ENCODE measurements at regions not wholly inside any gene's neighbourhood (a gene's known extent, or its start where the extent isn't known, plus 50 kb on each side); places are given as distances from the start of the nearest gene placed in this dataset.

DNA sequence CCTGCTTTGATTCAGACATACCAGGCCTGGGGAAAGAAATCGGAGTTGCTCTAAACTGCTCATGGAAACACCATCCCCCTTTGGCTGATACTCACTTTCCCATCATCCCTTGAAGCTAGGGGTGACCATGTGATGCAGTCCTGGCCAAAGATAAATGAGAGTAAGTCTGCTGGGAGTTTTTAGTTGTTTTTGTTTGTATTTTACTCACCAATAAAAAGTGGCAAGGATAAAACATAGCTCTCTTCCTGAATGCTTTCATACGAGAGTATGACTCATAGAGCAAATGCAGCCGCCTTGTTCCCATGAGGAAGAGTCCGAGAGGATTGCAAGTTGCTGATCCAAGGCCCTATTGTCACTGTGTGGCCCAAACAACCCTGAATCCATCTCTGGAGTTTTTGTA, 126.4 kb upstream of the TMEM132C start:
- DNase-seq (ENCODE audit: low spot score): no peak

- no peak for DNase-seq (ENCODE audit: low spot score)
Observed at GRCh38 chr12:128150961-128151360, 116.0 kb upstream of the TMEM132C start.

- no peak for DNase-seq (ENCODE audit: low spot score)
Observed at GRCh38 chr12:128155571-128155970, 111.4 kb upstream of the TMEM132C start.

DNA sequence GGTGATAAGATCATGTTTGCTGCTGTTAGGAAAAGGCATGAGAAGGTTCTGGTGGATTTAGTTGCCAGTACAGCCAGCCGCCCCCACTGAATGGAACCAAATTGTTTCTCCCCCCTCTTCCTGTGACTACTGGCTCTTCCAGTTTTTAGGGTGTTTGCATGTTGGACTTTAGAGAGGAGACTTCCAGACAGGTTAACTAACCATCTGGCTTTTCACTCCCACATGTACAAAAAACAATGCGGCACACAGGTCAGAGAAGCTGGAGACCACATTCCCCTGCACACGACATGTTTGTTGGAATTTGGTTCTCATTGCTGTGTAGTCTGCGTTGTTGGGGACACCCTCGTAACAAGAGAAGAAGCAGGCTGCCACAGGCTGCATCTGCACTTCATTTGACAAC, 103.9 kb upstream of the TMEM132C start:
- no peak for DNase-seq (ENCODE audit: low spot score)

- DNase-seq (ENCODE audit: low spot score): no peak
Observed at GRCh38 chr12:128164533-128164932, 102.4 kb upstream of the TMEM132C start.

GRCh38 chr12:128165387-128165786, 101.6 kb upstream of the TMEM132C start:
- DNase-seq (ENCODE audit: low spot score): no peak

DNA sequence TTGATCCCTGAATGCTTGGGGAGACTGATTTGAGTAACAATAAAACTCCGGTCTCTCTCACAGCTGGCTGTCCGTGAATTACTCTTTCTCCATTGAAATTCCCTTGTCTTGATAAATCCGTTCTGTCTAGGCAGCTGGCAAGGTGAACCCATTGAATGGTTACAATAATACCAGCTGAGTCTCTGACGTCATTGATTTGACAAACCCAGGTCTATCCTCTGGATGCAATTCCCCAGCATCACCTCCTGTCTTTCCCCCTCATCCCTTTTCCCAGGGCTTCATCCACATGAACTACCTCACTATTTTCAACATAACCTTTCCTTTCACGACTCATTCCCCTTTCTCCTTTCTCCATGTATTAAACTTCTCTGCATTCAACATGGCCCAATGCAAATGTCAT, 98.7 kb upstream of the TMEM132C start:
- DNase-seq (ENCODE audit: low spot score): no peak

- no peak for DNase-seq (ENCODE audit: low spot score)
Observed at GRCh38 chr12:128170181-128170580, 96.8 kb upstream of the TMEM132C start.

DNA sequence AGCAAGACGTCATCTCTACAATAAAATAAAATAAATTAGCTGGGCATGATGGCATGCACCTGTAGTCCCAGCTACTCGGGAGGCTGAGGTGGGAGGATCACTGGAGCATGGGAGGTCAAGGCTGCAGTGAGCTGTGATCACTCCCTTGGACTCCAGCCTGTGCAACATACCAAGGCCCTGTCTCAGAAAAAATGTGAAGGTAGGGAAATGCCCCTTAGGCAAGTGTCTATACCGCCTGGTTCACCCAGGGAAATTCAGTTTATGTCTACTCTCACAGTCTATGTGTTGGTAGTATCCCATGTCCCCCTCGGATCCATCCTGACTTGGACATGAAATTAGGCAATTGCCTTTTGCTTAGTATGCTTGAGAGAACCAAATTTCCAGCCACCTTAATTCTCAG, 88.4 kb upstream of the TMEM132C start:
- no peak for DNase-seq (ENCODE audit: low spot score)

- no peak for DNase-seq (ENCODE audit: low spot score)
Observed at GRCh38 chr12:128178966-128179365, 88.0 kb upstream of the TMEM132C start.

GRCh38 chr12:128180166-128180565, 86.8 kb upstream of the TMEM132C start:
- no peak for DNase-seq (ENCODE audit: low spot score)

GRCh38 chr12:128190052-128190451, 76.9 kb upstream of the TMEM132C start:
- DNase-seq (ENCODE audit: low spot score): no peak

DNA sequence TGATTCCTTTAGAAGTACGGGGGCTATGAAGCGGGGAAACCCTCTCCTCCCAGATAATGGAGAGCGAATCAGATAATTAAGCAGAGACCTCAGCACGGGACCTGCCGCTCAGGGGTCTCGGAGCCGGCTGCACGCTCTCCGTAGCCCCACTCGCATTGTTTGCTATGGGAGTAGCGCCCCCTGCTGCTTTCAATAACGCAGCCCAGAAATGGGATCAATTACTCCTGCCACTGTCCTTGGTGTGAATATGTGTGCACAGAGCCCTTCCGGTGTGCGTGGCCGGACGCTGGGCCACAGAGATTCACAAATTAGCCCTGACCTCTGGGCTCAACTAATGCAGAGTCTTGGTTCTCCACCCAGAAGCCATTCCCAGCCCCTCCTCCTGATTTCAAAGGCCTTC, 76.4 kb upstream of the TMEM132C start:
- no peak for DNase-seq (ENCODE audit: low spot score)

GRCh38 chr12:128191380-128191779, 75.6 kb upstream of the TMEM132C start:
- no peak for DNase-seq (ENCODE audit: low spot score)

DNA sequence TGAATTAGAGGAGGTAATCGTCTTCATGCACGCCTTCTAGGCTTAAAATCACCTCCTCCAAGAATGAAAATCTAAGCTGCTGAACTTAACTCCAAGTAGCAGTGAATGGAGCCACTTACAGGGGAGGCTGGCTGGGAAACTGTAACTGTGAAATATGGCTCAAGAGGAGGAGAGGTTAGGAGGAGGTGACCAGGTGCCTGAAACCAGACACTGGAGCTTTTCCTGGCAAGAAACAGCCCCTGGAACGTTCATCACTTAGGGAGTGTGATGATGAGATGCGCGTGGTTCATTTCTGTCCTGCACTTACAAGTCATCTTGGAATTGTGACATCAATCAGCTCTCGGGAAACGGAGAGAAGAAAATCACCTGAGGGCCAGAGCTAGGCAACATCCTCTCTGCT, 62.3 kb upstream of the TMEM132C start:
- DNase-seq (ENCODE audit: low spot score): no peak

- no peak for DNase-seq (ENCODE audit: low spot score)
Observed at GRCh38 chr12:128205145-128205544, 61.8 kb upstream of the TMEM132C start.

DNA sequence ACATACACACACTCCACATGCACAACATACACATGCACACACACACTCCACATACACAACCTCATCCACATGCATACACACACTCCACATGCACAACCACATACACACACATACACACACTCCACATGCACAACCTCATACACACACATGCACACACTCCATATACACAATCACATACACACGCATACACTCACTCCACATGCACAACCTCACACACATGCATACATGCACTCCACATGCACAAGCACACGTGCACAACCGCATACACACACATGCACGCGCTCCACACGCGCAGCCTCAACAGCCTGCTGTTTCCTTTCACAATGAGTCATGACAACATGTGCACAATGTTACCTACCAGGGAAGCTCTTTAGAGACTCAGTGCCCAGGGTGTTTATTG, 61.2 kb upstream of the TMEM132C start:
- DNase-seq (ENCODE audit: low spot score): no peak
